ENCODE measurements at regions not wholly inside any gene's neighbourhood (a gene's known extent, or its start where the extent isn't known, plus 50 kb on each side); places are given as distances from the start of the nearest gene placed in this dataset.
"Not testable (repeated sequence)": the region's sequence is repeated elsewhere in the genome, so short reads cannot be mapped to it uniquely, and the experiment has no call there.

- no peak for DNase-seq (ENCODE audit: low read depth)
- H3K4me3 ChIP-seq (ENCODE audit: low read depth, low read length): no peak overlapping the region
Measured at GRCh38 chr14:40985584-40985983, 621.1 kb upstream of the LRFN5 start.

GRCh38 chr14:40983604-40984003 is 623.1 kb upstream of the LRFN5 start:
- no peak overlapping the region for H3K4me3 ChIP-seq (ENCODE audit: low read depth, low read length)
- no peak for DNase-seq (ENCODE audit: low read depth)

- no peak overlapping the region for H3K4me3 ChIP-seq (ENCODE audit: low read depth, low read length)
- DNase-seq (ENCODE audit: low read depth): no peak
Measured at GRCh38 chr14:40981247-40981646, 625.4 kb upstream of the LRFN5 start.

DNA sequence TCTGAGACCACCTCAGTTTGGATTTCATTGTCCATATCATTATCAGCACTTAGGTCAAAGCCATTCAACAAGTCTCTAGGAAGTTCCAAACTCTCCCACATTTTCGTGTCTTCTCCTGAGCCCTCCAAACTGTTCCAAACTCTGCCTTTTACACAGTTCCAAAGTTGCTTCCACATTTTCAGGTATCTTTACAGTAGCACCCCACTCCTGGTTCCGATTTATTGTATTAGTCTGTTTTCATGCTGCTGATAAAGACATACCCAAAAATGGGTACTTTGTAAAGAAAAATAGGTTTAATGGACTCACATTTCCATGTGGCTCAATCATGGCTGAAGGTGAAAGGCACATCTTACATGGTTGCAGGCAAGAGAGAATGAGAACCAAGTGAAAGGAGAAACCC is 646.4 kb upstream of the LRFN5 start:
- H3K4me3 ChIP-seq (ENCODE audit: low read depth, low read length); DNase-seq (ENCODE audit: low read depth): not testable (repeated sequence)

GRCh38 chr14:40955131-40955505 is 651.6 kb upstream of the LRFN5 start:
- no peak for DNase-seq (ENCODE audit: low read depth)
- no peak overlapping the region for H3K4me3 ChIP-seq (ENCODE audit: low read depth, low read length)

DNA sequence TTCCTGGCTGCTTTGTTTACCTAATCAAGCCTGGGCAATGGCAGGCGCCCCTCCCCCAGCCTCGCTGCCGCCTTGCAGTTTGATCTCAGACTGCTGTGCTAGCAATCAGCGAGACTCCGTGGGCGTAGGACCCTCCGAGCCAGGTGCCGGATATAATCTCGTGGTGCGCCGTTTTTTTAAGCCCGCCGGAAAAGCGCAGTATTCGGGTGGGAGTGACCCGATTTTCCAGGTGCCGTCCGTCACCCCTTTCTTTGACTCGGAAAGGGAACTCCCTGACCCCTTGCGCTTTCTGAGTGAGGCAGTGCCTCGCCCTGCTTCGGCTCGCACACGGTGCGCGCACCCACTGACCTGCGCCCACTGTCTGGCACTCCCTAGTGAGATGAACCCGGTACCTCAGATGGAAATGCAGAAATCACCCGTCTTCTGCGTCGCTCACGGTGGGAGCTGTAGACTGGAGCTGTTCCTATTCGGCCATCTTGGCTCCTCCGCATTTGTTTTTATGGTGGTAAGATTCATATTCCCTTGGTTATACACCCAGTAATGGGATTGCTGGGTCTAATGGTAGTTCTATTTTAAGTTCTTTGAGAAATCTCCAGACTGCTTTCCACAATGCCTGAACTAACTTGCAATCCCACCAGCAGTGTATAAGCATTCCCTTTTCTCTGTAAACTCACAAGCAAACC is 652.1 kb upstream of the LRFN5 start:
- not testable (repeated sequence) for H3K4me3 ChIP-seq (ENCODE audit: low read depth, low read length); DNase-seq (ENCODE audit: low read depth)

DNA sequence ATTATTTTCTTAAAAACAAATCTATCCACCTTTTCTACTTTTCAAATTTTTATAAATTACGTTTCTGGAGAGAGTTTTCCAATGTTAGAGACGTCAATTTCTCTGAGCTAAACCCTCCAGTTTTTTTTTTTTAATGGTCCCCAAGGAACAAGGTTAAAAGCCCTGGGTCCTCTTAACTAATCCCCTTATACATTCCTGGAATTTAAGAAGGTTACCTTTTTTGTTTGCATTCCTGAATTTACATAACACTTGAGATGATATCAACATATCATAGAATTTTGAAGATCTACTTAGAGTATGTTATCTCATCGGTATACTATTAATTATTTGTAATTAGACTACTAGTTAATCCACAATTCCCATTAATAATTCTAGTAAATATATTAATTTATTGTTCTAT is 662.2 kb upstream of the LRFN5 start:
- DNase-seq (ENCODE audit: low read depth): no peak
- H3K4me3 ChIP-seq (ENCODE audit: low read depth, low read length): no peak overlapping the region

DNA sequence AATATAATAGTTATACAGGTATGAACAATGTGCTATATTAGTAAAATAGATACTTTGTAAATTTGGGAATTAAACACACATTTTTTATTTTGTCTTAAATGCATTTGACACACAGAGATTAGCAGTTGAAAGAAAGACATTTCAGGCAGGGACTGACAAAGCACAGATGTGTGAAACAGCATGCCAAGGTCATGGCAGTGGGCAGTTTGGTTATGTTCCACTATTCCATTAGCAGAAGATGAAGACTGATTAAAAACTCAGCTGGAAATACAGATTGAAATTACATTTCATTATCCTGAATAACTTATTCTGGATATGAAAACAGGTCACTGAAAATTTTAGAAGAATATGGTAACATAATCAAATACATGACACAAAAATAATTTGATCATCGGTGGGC is 669.8 kb upstream of the LRFN5 start:
- H3K4me3 ChIP-seq (ENCODE audit: low read depth, low read length): no peak overlapping the region
- DNase-seq (ENCODE audit: low read depth): no peak

DNA sequence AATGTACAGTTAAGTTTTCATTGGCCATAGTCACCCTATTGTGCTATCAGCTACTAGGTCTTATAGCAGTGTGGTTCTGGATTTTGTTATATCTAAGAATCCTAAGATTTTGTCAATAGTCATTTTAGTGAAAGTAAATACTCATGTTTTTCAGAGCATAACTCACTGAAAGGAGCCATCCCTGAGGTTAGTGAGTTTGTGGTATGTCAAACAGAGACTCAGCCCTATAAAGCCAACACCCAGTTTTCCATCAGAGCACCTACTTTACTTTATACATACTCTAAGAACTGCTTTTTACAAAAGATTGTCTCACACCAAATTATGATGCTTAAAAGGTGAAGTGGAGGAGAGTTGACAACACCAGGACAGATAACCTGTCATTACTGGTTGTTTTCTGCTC is 686.3 kb upstream of the LRFN5 start:
- no peak overlapping the region for H3K4me3 ChIP-seq (ENCODE audit: low read depth, low read length)
- DNase-seq (ENCODE audit: low read depth): no peak

- no peak overlapping the region for H3K4me3 ChIP-seq (ENCODE audit: low read depth, low read length)
- no peak for DNase-seq (ENCODE audit: low read depth)
Measured at GRCh38 chr14:40911141-40911540, 695.5 kb upstream of the LRFN5 start.

DNA sequence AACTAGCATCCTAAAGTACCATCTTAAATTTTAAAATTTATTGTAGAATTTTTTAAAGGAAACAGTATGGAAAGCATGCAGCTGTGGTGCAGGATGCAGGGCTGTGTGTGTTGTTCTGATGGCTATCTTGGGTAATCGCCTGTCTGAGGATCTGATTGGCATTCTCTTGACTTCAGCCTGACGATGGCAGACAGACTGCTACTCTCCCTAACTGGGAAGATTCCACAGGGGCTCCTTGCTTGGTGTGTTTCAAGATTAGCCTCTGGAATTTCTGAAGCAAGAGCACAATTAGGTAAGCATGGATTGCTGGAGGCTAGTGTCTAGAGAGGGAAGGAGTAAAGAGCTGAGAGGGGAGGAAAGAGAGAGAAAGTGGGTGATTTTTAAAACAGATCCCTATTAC is 696.8 kb upstream of the LRFN5 start:
- no peak for DNase-seq (ENCODE audit: low read depth)
- no peak overlapping the region for H3K4me3 ChIP-seq (ENCODE audit: low read depth, low read length)

- H3K4me3 ChIP-seq (ENCODE audit: low read depth, low read length): no peak overlapping the region
- no peak for DNase-seq (ENCODE audit: low read depth)
Measured at GRCh38 chr14:40903709-40904108, 703.0 kb upstream of the LRFN5 start.

DNA sequence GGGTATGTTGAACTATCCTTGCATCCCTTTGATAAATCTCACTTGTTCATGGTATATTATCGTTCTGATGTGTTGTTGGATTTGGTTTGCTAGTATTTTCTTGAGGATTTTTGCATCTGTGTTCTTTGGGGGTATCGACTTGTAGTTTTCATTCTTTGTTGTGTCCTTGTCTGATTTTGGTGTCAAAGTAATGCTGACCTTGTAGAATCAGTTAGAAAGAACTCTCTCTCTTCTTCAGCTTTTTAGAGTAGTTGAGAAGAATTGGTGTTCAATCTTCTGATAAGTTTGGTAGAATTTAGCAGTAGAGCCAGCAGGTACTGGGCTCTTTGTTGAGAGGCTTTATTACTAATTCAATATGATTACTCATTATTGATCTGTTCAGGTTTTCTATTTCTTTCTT is 707.2 kb upstream of the LRFN5 start:
- no peak for DNase-seq (ENCODE audit: low read depth)

GRCh38 chr14:40894846-40895245 is 711.8 kb upstream of the LRFN5 start:
- no peak for DNase-seq (ENCODE audit: low read depth)
- H3K4me3 ChIP-seq (ENCODE audit: low read depth, low read length): no peak overlapping the region

More for the DNA sequence above, 707.2 kb upstream of the LRFN5 start:
- no peak overlapping the region for H3K4me3 ChIP-seq (ENCODE audit: low read depth, low read length)

DNA sequence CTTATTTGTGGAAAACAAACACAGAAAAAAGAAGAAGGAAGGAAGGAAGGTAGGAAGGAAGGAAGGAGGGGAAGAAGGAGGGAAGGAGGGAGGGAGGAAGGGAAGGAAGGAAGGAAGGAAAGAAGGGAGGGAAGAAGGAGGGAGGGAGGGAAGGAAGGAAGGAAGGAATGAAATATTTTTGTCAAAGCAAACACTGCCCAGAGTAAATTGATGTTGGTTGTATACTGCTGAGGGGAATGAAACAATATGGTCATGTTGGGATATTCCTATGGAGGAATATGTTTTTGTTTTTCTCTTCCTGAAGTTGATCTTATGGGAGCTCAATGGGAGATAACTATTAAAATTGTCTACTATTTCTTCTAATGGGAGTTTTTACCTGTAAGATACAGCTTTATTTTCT is 717.5 kb upstream of the LRFN5 start:
- no peak for DNase-seq (ENCODE audit: low read depth)
- no peak overlapping the region for H3K4me3 ChIP-seq (ENCODE audit: low read depth, low read length)

DNA sequence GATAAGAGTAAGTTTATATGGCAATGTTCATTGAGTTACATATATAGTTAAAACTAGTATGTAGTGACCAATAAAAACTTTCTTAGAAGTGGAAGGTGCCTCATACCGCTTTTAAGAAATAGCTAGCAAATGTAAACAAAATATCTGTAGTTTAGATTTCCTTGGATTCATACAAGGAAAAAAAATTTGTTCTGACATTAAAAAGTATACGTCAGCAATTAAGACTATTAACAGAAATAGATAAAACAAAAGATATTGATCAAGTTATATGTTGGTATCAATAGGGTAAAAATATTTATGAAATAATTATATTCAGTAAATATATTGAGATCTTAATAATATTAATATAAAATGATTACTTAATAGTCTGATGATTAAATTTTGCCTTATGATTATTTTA is 718.8 kb upstream of the LRFN5 start:
- no peak for DNase-seq (ENCODE audit: low read depth)
- no peak overlapping the region for H3K4me3 ChIP-seq (ENCODE audit: low read depth, low read length)

DNA sequence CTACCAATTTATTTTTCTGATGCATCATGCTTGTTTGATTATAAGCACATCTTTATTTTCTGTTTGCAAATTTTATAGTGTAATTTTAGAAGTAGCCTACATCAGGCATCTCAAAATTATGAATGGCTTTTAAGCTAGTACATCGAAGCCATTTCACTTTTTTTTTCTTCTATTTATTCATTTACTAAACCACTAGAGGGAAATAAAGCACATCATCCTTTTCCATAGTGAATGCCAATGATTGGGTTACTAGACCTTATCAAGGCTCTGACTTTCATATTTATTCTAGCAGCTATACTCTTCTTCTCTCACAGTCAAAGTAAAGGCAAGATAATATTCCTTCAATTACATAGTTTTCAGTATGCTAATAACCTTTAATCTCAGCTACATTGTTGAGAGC is 736.4 kb upstream of the LRFN5 start:
- DNase-seq (ENCODE audit: low read depth): no peak
- no peak overlapping the region for H3K4me3 ChIP-seq (ENCODE audit: low read depth, low read length)

GRCh38 chr14:40859055-40859454 is 747.6 kb upstream of the LRFN5 start:
- no peak for DNase-seq (ENCODE audit: low read depth)
- no peak overlapping the region for H3K4me3 ChIP-seq (ENCODE audit: low read depth, low read length)

- H3K4me3 ChIP-seq (ENCODE audit: low read depth, low read length): no peak overlapping the region
Measured at GRCh38 chr14:40855343-40855742, 751.3 kb upstream of the LRFN5 start.

GRCh38 chr14:40850191-40850590 is 756.5 kb upstream of the LRFN5 start:
- DNase-seq (ENCODE audit: low read depth): no peak

More at GRCh38 chr14:40855343-40855742, 751.3 kb upstream of the LRFN5 start:
- DNase-seq (ENCODE audit: low read depth): no peak

GRCh38 chr14:40847480-40847879 is 759.2 kb upstream of the LRFN5 start:
- H3K4me3 ChIP-seq (ENCODE audit: low read depth, low read length): no peak overlapping the region
- no peak for DNase-seq (ENCODE audit: low read depth)

More at GRCh38 chr14:40850191-40850590, 756.5 kb upstream of the LRFN5 start:
- H3K4me3 ChIP-seq (ENCODE audit: low read depth, low read length): no peak overlapping the region

DNA sequence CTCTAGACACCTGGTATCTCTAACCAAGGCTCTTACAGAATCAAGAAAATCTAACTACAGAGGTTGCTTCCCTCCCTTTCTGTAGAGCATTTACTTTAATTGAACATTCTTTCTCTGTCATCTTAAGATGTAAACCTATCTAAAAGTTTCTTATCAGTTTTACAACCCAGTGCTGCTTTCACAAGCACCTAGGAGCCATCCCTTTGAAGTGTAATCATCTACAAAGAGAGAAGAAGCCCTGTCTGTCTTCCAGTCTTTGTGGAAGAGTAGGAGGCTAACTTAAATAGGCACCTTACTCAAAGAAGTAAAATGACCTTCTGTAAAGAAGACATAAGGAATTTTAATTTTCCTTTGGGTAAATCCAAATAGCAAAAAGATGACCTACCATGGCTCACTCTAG is 763.9 kb upstream of the LRFN5 start:
- no peak for DNase-seq (ENCODE audit: low read depth)
- no peak overlapping the region for H3K4me3 ChIP-seq (ENCODE audit: low read depth, low read length)
